ENCODE measurements at regions not wholly inside any gene's neighbourhood (a gene's known extent, or its start where the extent isn't known, plus 50 kb on each side); places are given as distances from the start of the nearest gene placed in this dataset.

DNA sequence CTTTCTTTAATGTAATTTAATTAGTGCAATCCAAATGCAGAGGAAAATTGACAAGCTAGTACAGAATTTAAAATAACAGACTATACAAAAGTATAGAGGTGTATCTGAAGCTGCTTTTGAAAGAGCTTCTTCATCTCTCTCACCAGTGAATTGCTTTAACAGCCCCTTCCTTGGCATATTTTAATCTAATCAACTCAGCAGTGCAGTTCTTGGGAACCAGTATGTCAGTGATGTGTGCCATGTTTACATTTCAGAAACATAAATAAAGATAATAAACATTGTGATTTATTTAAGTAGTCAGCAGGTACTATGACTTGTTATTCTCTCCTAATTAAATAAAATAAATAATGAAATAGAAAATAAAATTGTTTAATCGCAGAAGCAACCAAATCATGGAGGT is 1260.6 kb downstream of the NCAM2 start:
- Histone ChIP-seq H3K79me2 (ENCODE audit: low read depth) (no peaks in the 10 kb centered on the region), H4K20me1 (ENCODE audit: insufficient read depth) (no peaks in the 10 kb centered on the region), H3K9me3 (ENCODE audit: insufficient read depth, low read depth) (no peaks in the 10 kb centered on the region), H3K4me1 (replicated peaks; ENCODE audit: insufficient read depth) (0 out of 2 replicates have a peak, but pooled peaks cover 5% of the 10 kb centered on the region), H3K27me3 (ENCODE audit: insufficient read depth, low read depth) (no peaks in the 10 kb centered on the region), H3F3A (ENCODE audit: insufficient read depth, low read depth) (no peaks in the 10 kb centered on the region), H3K4me2 (no peak overlapping the region), H3K4me3 (no peak overlapping the region), H3K9me2 (ENCODE audit: insufficient read depth) (no peaks in the 10 kb centered on the region), H3K27ac (no peak overlapping the region), H3K36me3 (ENCODE audit: low read depth) (no peaks in the 10 kb centered on the region), H2AFZ (no peak overlapping the region)
- TF ChIP-seq, protein P1, sequence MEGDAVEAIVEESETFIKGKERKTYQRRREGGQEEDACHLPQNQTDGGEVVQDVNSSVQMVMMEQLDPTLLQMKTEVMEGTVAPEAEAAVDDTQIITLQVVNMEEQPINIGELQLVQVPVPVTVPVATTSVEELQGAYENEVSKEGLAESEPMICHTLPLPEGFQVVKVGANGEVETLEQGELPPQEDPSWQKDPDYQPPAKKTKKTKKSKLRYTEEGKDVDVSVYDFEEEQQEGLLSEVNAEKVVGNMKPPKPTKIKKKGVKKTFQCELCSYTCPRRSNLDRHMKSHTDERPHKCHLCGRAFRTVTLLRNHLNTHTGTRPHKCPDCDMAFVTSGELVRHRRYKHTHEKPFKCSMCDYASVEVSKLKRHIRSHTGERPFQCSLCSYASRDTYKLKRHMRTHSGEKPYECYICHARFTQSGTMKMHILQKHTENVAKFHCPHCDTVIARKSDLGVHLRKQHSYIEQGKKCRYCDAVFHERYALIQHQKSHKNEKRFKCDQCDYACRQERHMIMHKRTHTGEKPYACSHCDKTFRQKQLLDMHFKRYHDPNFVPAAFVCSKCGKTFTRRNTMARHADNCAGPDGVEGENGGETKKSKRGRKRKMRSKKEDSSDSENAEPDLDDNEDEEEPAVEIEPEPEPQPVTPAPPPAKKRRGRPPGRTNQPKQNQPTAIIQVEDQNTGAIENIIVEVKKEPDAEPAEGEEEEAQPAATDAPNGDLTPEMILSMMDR (conservative IDR thresholded peaks at IDR 0.05), result no peak
- no peak for TF ChIP-seq EZH2 (IDR thresholded peaks at IDR 0.05; ENCODE audit: low read depth)
- ChIA-PET CTCF (interaction anchor here (0.6 kb wide), 1 partner anchor 299 kb away, joined by 3 read pairs; no protein-coding TSS in a partner anchor), POLR2A (ENCODE audit: unreplicated experiment) (no interaction called here)
- BruUV-seq (replicated peaks), result no TSS peak
- intact Hi-C loops (cut with micrococcal nuclease; ENCODE audit: unreplicated experiment), result no loop called here
- no peak for DNase-seq

DNA sequence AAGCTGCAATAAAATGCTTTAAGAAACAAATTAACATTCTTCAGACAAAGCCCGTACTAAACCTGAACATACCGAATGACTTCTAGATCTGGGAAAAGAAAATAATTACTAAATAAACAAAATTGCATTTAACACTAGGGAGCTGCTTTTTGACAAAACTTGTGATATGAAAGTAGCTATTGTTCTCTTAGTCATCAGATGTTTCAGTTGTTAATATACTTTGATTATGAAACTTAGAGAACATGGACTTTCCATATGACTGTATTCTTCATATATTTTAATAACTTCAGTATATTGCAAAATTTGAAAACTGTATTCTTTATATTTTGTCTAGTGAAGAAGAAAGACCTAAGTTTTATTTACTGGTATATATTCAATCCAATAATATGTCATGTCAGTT is 1262.1 kb downstream of the NCAM2 start:
- Histone ChIP-seq H3K9me2 (ENCODE audit: insufficient read depth) (no peaks in the 10 kb centered on the region), H3K9me3 (ENCODE audit: insufficient read depth, low read depth) (no peaks in the 10 kb centered on the region), H3F3A (ENCODE audit: insufficient read depth, low read depth) (no peaks in the 10 kb centered on the region), H3K27ac (no peak overlapping the region), H2AFZ (no peak overlapping the region), H3K4me2 (no peak overlapping the region), H3K4me1 (replicated peaks; ENCODE audit: insufficient read depth) (no peaks in the 10 kb centered on the region), H3K79me2 (ENCODE audit: low read depth) (no peaks in the 10 kb centered on the region), H3K27me3 (ENCODE audit: insufficient read depth, low read depth) (no peaks in the 10 kb centered on the region), H4K20me1 (ENCODE audit: insufficient read depth) (no peaks in the 10 kb centered on the region), H3K36me3 (ENCODE audit: low read depth) (no peaks in the 10 kb centered on the region), H3K4me3 (no peak overlapping the region)
- ChIA-PET CTCF (no interaction called here), POLR2A (ENCODE audit: unreplicated experiment) (no interaction called here)
- intact Hi-C loops (cut with micrococcal nuclease; ENCODE audit: unreplicated experiment), result no loop called here
- BruUV-seq (replicated peaks), result no TSS peak
- TF ChIP-seq, protein P1 (conservative IDR thresholded peaks at IDR 0.05), result no peak
- no peak for TF ChIP-seq EZH2 (IDR thresholded peaks at IDR 0.05; ENCODE audit: low read depth)
- no peak for DNase-seq

DNA sequence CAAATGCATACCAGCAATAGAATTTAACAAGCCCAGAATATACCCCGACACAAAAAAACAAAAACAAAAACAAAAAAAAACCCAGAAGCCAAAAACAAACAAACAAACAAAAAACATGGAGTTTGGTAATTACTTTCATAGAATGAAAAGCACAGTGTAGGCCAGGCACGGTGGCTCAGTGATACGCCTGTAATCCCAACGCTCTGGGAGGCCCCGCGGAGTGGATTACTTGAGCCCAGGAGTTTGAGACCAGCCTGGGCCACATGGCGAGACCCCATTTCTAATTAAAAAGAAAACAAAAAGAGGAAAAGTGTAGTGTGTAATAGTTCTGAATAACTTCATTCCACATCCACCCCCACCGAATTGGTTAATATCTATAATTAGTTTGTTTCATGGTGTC is 1265.7 kb downstream of the NCAM2 start:
- DNase-seq, result no peak
- no peaks in the 10 kb centered on the region for H3K36me3 ChIP-seq (ENCODE audit: low read depth)
- no peaks in the 10 kb centered on the region for H3F3A ChIP-seq (ENCODE audit: insufficient read depth, low read depth)
- TF ChIP-seq, protein P1 (conservative IDR thresholded peaks at IDR 0.05), result no peak
- intact Hi-C loops (cut with micrococcal nuclease; ENCODE audit: unreplicated experiment), result no loop called here
- H3K27ac ChIP-seq, result no peak overlapping the region
- H3K9me2 ChIP-seq (ENCODE audit: insufficient read depth), result no peaks in the 10 kb centered on the region
- H3K4me2 ChIP-seq, result no peak overlapping the region
- ChIA-PET CTCF (no interaction called here), POLR2A (ENCODE audit: unreplicated experiment) (no interaction called here)
- H3K9me3 ChIP-seq (ENCODE audit: insufficient read depth, low read depth), result no peaks in the 10 kb centered on the region
- H3K4me1 ChIP-seq (replicated peaks; ENCODE audit: insufficient read depth), result no peaks in the 10 kb centered on the region
- no peaks in the 10 kb centered on the region for H4K20me1 ChIP-seq (ENCODE audit: insufficient read depth)
- H2AFZ ChIP-seq, result no peak overlapping the region
- no peaks in the 10 kb centered on the region for H3K79me2 ChIP-seq (ENCODE audit: low read depth)
- no peak overlapping the region for H3K4me3 ChIP-seq
- H3K27me3 ChIP-seq (ENCODE audit: insufficient read depth, low read depth), result no peaks in the 10 kb centered on the region
- no TSS peak for BruUV-seq (replicated peaks)
